ENCODE measurements at regions not wholly inside any gene's neighbourhood (a gene's known extent, or its start where the extent isn't known, plus 50 kb on each side); places are given as distances from the start of the nearest gene placed in this dataset.

GRCh38 chr14:104309657-104310369, 171.4 kb downstream of the KIF26A start:
- Histone ChIP-seq H3K4me2 (ENCODE audit: low read length) (no peak overlapping the region), H3K4me3 (ENCODE audit: low read length) (no peak overlapping the region), H2AFZ (ENCODE audit: low read depth, low read length) (no peak overlapping the region), H3K36me3 (ENCODE audit: insufficient read depth, low read length) (no peaks in the 10 kb centered on the region), H3K27me3 (ENCODE audit: insufficient read depth, low read depth, low read length) (no peaks in the 10 kb centered on the region), H3K9me2 (ENCODE audit: insufficient read depth, low read length) (no peaks in the 10 kb centered on the region), H3K27ac (ENCODE audit: low read length) (no peak overlapping the region), H3F3A (ENCODE audit: insufficient read depth, low read length, poor library complexity, severe bottlenecking) (no peaks in the 10 kb centered on the region), H3K9me3 (ENCODE audit: low read length) (no peaks in the 10 kb centered on the region), H3K9ac (ENCODE audit: low read length) (no peak overlapping the region), H4K20me1 (ENCODE audit: insufficient read depth) (no peaks in the 10 kb centered on the region), H3K79me2 (replicated peaks; ENCODE audit: insufficient read depth, low read length) (no peaks in the 10 kb centered on the region)
- TF ChIP-seq REST (IDR thresholded peaks at IDR 0.05; ENCODE audit: borderline replicate concordance) (no peak), RAD21 (conservative IDR thresholded peaks at IDR 0.05) (no peak), TAF1 (IDR thresholded peaks at IDR 0.05; ENCODE audit: low read depth) (no peak), POLR2AphosphoS5 (IDR thresholded peaks at IDR 0.05) (no peak), SMC3 (conservative IDR thresholded peaks at IDR 0.05; ENCODE audit: poor library complexity) (no peak), CTCF (IDR thresholded peaks at IDR 0.05; ENCODE audit: poor library complexity, severe bottlenecking) (no peak), EZH2 (IDR thresholded peaks at IDR 0.05; ENCODE audit: borderline replicate concordance, insufficient read depth, low read length, poor library complexity, severe bottlenecking) (no peak), MXI1 (conservative IDR thresholded peaks at IDR 0.05; ENCODE audit: poor library complexity, severe bottlenecking) (no peak)

- H3K27ac ChIP-seq (ENCODE audit: low read length): no peak overlapping the region
- H3K9me2 ChIP-seq (ENCODE audit: insufficient read depth, low read length): no peaks in the 10 kb centered on the region
- no peaks in the 10 kb centered on the region for H3K27me3 ChIP-seq (ENCODE audit: insufficient read depth, low read depth, low read length)
- H2AFZ ChIP-seq (ENCODE audit: low read depth, low read length): no peak overlapping the region
- no peak overlapping the region for H3K4me3 ChIP-seq (ENCODE audit: low read length)
- H3K4me2 ChIP-seq (ENCODE audit: low read length): no peak overlapping the region
- no peaks in the 10 kb centered on the region for H3K9me3 ChIP-seq (ENCODE audit: low read length)
- TF ChIP-seq TAF1 (IDR thresholded peaks at IDR 0.05; ENCODE audit: low read depth) (no peak), EZH2 (IDR thresholded peaks at IDR 0.05; ENCODE audit: borderline replicate concordance, insufficient read depth, low read length, poor library complexity, severe bottlenecking) (no peak), RAD21 (conservative IDR thresholded peaks at IDR 0.05) (no peak), EP300 (conservative IDR thresholded peaks at IDR 0.05; ENCODE audit: poor library complexity, severe bottlenecking) (no peak), REST (IDR thresholded peaks at IDR 0.05; ENCODE audit: borderline replicate concordance) (no peak), SMC3 (conservative IDR thresholded peaks at IDR 0.05; ENCODE audit: poor library complexity) (no peak), CTCF (IDR thresholded peaks at IDR 0.05; ENCODE audit: poor library complexity, severe bottlenecking) (no peak), MXI1 (conservative IDR thresholded peaks at IDR 0.05; ENCODE audit: poor library complexity, severe bottlenecking) (no peak)
- H3K79me2 ChIP-seq (replicated peaks; ENCODE audit: insufficient read depth, low read length): no peaks in the 10 kb centered on the region
- H3F3A ChIP-seq (ENCODE audit: insufficient read depth, low read length, poor library complexity, severe bottlenecking): no peaks in the 10 kb centered on the region
- no peak overlapping the region for H3K9ac ChIP-seq (ENCODE audit: low read length)
- no peaks in the 10 kb centered on the region for H4K20me1 ChIP-seq (ENCODE audit: insufficient read depth)
- H3K36me3 ChIP-seq (ENCODE audit: insufficient read depth, low read length): no peaks in the 10 kb centered on the region
Measured at GRCh38 chr14:104311358-104311757, 173.0 kb downstream of the KIF26A start.
